ENCODE measurements at regions not wholly inside any gene's neighbourhood (a gene's known extent, or its start where the extent isn't known, plus 50 kb on each side); places are given as distances from the start of the nearest gene placed in this dataset.

DNA sequence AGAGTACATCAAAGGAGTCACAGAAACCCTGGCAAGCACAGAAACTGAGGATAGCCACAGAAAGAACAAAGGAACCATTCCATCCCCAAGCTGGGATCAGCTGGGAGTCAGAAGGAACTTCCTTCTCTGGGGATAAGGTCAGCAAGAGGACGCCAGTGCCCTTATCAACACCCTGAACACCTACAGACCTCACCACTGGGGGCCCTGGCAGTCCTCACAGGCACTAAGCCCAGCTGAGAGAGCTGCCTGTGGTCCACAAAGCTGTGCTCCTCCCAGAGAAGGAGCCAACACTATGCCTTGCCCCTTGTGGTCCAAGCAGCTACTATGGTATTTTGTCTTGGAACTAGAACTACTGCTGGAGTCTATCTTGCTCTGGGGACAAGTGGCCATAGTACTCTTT is 171.1 kb upstream of the CCDC196 start:
- TF ChIP-seq, protein P1, sequence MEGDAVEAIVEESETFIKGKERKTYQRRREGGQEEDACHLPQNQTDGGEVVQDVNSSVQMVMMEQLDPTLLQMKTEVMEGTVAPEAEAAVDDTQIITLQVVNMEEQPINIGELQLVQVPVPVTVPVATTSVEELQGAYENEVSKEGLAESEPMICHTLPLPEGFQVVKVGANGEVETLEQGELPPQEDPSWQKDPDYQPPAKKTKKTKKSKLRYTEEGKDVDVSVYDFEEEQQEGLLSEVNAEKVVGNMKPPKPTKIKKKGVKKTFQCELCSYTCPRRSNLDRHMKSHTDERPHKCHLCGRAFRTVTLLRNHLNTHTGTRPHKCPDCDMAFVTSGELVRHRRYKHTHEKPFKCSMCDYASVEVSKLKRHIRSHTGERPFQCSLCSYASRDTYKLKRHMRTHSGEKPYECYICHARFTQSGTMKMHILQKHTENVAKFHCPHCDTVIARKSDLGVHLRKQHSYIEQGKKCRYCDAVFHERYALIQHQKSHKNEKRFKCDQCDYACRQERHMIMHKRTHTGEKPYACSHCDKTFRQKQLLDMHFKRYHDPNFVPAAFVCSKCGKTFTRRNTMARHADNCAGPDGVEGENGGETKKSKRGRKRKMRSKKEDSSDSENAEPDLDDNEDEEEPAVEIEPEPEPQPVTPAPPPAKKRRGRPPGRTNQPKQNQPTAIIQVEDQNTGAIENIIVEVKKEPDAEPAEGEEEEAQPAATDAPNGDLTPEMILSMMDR (conservative IDR thresholded peaks at IDR 0.05), result no peak
- no peak for TF ChIP-seq ZFX (IDR thresholded peaks at IDR 0.05)
